ENCODE measurements at regions not wholly inside any gene's neighbourhood (a gene's known extent, or its start where the extent isn't known, plus 50 kb on each side); places are given as distances from the start of the nearest gene placed in this dataset.
"Not testable (repeated sequence)": the region's sequence is repeated elsewhere in the genome, so short reads cannot be mapped to it uniquely, and the experiment has no call there.

- DNase-seq = peak; percentile 16
Observed at GRCh38 chr2:2919574-2920365, 457.8 kb downstream of the EIPR1 start.

GRCh38 chr2:2919026-2919425 lies 458.6 kb downstream of the EIPR1 start:
- DNase-seq = no peak

- no peak for DNase-seq
Observed at GRCh38 chr2:2916621-2917020, 461.0 kb downstream of the EIPR1 start.

- no peak for DNase-seq
Observed at GRCh38 chr2:2914252-2914651, 463.4 kb downstream of the EIPR1 start.

- no peak for DNase-seq
Observed at GRCh38 chr2:2913601-2914120, 464.0 kb downstream of the EIPR1 start.

GRCh38 chr2:2912731-2913130 lies 464.9 kb downstream of the EIPR1 start:
- DNase-seq = no peak

GRCh38 chr2:2912293-2912692 lies 465.3 kb downstream of the EIPR1 start:
- DNase-seq = no peak

GRCh38 chr2:2910259-2910658 lies 467.4 kb downstream of the EIPR1 start:
- DNase-seq = no peak

GRCh38 chr2:2909086-2910035 lies 468.3 kb downstream of the EIPR1 start:
- DNase-seq = no peak

- DNase-seq = no peak
Observed at GRCh38 chr2:2906091-2906490, 471.5 kb downstream of the EIPR1 start.

- DNase-seq = no peak
Observed at GRCh38 chr2:2904721-2905350, 472.8 kb downstream of the EIPR1 start.

GRCh38 chr2:2902547-2903281 lies 474.9 kb downstream of the EIPR1 start:
- DNase-seq = no peak

- no peak for DNase-seq
Observed at GRCh38 chr2:2901384-2902345, 476.0 kb downstream of the EIPR1 start.

GRCh38 chr2:2899826-2900225 lies 477.8 kb downstream of the EIPR1 start:
- no peak for DNase-seq

GRCh38 chr2:2898744-2899143 lies 478.9 kb downstream of the EIPR1 start:
- no peak for DNase-seq

GRCh38 chr2:2896643-2897042 lies 481.0 kb downstream of the EIPR1 start:
- DNase-seq = no peak

- DNase-seq = no peak
Observed at GRCh38 chr2:2896011-2896410, 481.6 kb downstream of the EIPR1 start.

GRCh38 chr2:2894011-2894410 lies 483.6 kb downstream of the EIPR1 start:
- DNase-seq = not testable (repeated sequence)

- DNase-seq = no peak
Observed at GRCh38 chr2:2892892-2893291, 484.7 kb downstream of the EIPR1 start.

GRCh38 chr2:2892378-2892777 lies 485.2 kb downstream of the EIPR1 start:
- DNase-seq = no peak

- DNase-seq = no peak
Observed at GRCh38 chr2:2890901-2891300, 486.7 kb downstream of the EIPR1 start.

Data from SHP77 treated with DMSO at 0.1 percent for 48 hours (cell line).